ENCODE measurements at regions not wholly inside any gene's neighbourhood (a gene's known extent, or its start where the extent isn't known, plus 50 kb on each side); places are given as distances from the start of the nearest gene placed in this dataset.

GRCh38 chr17:65332779-65333178 is 195.6 kb downstream of the RGS9 start:
- no peak for TF ChIP-seq CTCF (IDR thresholded peaks at IDR 0.05)
- TF ChIP-seq POLR2A (IDR thresholded peaks at IDR 0.05): no peak
